ENCODE measurements at regions not wholly inside any gene's neighbourhood (a gene's known extent, or its start where the extent isn't known, plus 50 kb on each side); places are given as distances from the start of the nearest gene placed in this dataset.
"Not testable (repeated sequence)": the region's sequence is repeated elsewhere in the genome, so short reads cannot be mapped to it uniquely, and the experiment has no call there.

DNA sequence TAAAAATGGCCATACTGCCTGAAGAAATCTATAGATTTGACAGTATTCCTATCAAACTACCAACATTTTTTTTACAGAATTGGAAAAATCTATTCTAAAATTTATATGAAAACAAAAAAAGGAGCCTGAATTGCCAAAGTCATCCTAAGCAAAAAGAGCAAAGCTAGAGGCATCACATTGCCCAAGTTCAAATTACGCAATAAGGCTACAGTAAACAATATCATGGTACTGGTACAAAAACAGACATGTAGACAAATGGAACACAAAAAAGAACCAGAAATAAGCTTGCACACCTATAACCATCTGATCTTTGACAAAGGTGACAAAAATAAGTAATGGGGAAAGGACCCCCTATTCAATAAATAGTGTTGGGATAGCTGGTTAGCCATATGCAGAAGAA, 50.2 kb upstream of the THSD7B start:
- no peak for DNase-seq (ENCODE audit: low spot score)

DNA sequence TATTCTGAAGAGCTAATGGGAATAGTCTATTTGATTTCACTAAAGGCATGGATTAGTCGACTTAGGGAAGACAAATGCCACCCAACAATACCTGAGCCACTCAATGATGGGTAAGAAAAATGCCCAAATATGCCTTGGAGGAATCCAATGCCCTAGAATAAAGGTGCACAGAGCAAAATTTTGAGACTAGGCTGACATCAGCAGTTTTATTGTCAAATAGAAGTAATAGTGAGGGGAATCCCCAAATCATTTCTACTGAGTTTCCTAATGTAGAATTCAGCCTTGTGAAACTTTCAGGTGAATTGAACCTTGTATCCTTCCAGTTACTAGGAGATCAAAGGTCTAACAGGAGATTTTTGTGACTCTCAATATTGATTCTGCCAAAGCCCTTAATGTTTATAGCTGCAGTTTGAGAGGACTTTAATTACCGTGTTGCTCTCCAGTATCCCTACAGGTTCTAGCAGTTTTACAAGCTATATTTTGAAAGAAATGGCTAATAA, 50.8 kb upstream of the THSD7B start:
- DNase-seq (ENCODE audit: low spot score): no peak

DNA sequence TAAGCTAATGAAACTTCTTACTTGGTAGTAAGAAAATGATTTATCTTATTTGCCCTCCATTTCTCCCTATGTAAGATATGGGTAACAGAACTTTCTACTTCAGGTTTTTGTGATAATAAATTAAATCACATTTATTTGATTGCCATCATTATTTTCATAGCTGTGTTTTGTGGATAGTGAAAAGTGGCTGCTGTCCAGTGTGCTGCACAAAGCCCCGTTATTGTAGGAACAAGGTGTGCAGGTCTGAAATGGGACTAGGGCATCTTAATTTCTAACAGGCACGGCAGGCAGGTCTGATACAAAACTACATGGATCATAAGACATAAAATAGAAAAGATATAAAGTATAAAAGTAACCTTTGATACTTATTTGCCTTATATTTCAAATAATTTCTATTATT, 51.6 kb upstream of the THSD7B start:
- DNase-seq (ENCODE audit: low spot score): no peak

DNA sequence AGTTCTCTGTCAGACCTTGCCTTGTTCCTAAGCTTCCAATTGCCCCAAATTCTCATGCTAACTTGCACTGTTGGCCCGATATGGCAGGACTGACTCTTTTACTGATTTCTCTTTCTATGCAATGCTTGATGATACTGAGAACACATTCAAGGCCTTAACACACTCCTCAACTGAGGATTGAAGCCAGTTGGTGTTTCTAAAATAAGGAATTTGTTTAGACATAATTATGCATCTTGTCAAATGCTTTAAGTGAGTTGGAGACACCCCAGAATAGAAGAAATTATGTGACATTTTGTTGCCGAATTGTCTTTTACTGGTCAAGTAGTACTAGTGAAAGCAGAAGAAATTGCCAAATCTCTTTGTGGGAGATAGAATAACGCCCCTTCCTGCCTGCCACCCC, 60.0 kb upstream of the THSD7B start:
- DNase-seq (ENCODE audit: low spot score): no peak

DNA sequence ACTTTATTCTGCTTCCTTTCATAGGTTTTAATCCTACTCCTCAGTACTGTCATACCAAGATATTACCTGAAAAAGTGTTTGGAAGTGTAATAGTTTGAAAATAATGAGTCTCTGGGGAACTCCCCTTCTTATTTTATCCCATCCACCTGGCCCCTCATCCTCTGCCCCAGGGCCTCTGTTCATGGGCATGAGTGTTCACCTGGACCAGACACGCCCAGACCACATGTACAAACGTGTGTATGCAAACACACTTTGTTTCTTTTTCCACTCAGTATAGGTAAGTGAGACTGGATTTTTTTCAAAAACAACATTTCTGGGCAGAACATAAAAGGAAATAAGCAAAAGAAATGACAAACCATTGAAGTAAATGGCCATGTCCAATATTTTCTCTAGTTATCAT, 62.1 kb upstream of the THSD7B start:
- no peak for DNase-seq (ENCODE audit: low spot score)

DNA sequence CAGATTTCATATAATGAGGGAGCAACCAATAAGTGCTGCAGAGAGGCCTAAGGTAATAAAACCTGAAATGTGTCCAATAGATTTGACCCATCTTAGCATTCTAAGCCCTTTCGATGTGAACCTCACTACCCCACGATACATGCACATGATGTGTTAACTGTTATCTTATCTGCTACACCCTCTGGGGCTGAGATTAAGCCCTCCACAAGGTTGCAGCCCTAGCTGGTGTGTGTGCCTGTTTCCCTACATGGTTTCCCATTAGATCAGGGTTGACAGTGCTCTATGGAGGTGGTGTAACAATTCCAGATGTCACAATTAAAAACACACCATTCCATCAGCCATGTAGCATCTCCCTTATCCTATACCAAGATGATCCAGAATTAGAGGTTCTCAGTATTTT, 68.9 kb upstream of the THSD7B start:
- no peak for DNase-seq (ENCODE audit: low spot score)

DNA sequence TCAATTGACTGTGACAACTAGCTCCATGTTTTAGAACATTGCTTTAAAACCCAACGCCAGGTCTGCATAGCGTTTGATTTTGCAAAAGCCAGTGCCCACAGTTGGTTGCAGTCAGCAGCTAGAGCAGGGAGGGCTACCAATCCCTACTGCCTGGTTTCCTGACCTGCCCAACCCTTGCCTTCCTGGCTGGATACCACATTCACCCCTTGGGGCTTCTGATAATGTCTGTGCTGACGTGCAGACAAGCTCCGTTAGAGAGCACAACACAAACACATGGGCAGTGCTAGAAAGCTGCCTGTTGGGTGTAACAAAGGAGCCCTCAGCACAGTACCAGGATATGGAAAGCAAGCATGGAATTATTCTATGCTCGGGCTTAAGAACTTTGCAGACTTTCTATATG, 71.4 kb upstream of the THSD7B start:
- no peak for DNase-seq (ENCODE audit: low spot score)

DNA sequence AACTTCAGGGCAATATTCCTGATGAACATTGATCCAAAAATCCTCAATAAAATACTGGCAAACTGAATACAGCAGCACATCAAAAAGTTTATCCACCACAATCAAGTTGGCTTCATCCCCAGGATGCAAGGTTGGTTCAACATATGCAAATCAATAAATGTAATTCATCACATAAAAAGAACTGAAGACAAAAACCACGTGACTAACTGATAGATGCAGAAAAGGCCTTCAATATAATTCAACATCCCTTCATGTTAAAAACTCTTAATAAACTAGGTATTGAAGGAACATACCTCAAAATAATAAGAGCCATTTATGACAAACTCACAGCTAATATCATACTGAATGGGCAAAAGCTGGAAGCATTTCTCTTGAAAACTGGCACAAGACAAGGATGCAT, 85.3 kb upstream of the THSD7B start:
- DNase-seq (ENCODE audit: low spot score): not testable (repeated sequence)

DNA sequence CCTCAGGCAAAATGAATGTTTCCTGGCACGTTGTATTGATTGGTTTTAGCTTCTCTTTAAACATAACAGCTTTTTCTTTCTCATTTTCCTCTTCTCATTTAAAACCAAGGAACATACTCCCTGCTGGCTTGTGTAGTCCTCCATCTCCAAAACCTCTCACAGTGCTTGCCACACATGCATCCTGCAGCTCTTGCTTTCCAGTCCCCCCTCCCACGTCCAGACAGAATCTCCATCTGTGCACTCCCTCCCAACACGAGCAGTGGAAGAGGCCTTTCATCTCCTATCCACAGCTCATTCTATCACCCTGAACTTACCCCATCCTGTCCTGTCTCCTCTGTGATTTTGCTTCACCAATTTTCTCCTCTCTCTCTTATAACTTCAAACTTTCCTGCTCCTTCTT, 99.6 kb upstream of the THSD7B start:
- DNase-seq (ENCODE audit: low spot score): no peak

DNA sequence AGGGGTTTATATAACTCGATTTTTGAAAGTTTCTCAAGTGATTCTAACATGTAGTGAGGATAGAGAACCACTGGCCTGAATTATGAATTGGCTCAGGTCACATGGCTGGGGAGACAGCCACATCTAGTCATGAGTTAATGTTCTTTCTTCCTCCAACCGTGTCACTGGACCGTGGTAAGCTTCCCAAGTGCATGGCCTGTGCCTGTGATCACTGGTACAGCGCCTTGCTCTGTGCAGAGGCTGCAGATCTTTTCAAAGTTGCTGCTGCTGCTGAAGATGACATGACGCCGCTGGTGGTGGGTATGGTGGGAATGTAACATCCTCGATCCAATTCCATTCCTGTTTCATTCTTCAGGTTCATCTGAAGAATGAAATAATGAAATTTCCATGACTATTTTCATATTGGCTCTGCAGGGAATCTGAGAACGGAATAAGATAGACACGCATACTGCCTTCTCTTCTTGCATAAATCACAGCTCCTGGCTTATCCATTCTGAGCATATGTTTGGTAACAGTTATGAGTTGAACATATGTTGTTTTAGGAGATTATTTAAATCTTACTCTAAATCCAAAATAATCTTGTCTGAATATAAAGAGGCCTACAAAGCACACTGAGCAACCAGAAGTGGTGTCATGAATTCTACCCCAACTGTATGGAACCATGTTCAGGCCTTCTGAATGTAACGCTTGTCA, 100.5 kb upstream of the THSD7B start:
- no peak for DNase-seq (ENCODE audit: low spot score)

DNA sequence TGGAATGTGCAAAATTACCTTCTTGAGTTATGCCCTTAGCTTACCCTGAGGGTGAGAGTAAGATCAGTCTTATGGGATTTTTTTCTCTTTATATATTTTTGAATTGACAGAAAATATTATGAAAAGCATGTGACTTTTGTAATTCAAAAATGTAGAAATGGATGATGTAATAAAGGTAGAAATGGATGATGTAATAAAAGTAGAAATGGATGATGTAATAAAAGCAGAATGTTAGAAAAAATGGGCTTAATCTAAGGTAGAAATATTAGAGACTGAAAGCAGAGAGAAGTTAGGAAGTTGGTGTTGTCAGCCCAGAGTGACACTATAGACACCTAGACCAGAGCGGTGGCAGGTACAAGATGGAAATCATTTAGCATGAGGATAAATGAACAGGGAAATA, 107.1 kb upstream of the THSD7B start:
- no peak for DNase-seq (ENCODE audit: low spot score)

DNA sequence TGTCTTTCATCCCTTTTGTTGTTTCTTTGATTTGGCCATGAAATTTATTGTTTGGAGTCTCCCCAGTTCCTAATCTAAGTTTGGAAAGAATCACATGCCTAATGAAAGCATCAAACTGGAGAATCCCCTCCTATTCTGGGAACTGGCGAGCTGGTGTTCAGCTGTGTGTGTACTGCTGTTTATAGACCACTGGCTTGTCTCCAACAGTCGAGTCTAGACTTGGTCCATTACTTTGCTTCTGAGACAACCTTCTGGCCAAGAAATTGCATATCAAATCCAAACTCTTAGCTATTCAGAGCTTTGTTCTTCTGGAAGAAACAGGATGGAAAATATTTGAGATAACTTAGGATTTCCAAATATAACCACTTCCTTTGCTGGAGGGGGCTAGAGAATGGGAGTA, 111.5 kb upstream of the THSD7B start:
- DNase-seq (ENCODE audit: low spot score): no peak

DNA sequence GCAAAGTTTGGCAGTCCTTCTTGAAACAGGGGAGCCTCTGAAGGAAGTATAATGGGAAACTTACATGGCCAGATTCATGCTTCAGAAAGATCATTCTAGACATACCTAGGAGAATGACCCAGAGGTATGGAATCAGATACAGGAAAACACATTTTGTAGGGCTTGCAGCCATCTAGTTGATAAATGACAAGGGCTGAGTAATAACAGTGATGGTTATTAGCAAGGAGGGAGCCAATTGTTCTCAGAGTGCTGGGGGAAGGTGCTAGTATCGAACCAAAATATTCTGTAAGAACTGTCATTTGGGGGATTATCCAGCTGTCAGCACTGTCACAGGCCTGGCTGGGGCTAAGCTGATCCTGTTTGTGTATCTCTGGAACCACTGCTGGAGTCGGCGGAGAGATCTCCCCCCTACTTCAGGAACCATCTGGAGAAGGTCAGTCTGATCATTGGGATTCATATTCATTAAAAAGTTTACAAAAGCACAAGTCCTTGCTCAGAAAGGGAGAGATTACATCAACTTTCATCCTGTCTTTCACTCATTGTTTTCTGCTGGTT, 113.8 kb upstream of the THSD7B start:
- no peak for DNase-seq (ENCODE audit: low spot score)

DNA sequence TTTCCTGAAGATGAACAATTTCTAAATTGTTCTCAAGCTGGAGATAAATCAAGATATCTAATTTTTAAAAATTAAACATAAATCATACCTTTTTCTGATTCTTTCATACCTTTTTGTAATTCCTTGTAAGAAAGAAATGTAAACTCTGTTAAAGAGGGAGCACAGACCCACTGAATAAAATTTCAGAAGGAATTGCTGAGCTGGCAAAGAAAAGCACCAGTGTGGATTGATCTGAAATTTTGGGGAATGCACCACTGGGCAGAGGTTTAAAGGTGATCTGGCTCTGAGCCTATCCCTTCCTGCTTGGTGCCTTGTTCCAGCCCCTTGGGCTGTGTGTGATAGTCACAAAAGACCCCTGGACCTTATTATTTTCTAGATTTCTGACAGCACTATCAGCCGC, 118.3 kb upstream of the THSD7B start:
- no peak for DNase-seq (ENCODE audit: low spot score)

DNA sequence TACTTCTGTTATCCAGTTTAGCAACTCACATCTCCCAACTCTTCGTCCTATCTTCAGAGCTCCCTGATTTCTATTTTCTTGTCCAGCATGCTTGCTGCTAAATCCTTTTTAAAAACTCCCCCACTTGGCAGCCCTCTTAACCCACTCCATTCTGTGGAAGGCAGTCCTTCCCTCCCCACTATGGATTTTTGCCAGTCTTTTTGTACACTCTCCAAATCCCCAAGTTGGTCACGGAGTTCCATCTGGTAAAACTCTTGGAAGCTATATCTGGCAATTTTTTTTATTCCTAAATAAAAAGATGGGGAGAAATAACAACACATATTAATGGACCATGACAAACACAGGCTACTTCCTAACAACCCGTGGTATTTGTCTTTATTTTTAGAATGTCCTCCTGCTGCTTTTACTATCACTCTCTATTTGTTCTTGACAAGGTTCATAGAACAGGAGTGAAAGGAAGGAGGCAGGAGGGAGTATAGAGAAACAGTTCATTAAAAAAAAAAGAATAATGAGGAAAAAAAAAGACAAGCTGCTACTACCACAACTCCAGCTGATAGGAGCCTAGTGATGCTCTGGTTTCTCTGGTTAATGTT, 120.0 kb upstream of the THSD7B start:
- no peak for DNase-seq (ENCODE audit: low spot score)

DNA sequence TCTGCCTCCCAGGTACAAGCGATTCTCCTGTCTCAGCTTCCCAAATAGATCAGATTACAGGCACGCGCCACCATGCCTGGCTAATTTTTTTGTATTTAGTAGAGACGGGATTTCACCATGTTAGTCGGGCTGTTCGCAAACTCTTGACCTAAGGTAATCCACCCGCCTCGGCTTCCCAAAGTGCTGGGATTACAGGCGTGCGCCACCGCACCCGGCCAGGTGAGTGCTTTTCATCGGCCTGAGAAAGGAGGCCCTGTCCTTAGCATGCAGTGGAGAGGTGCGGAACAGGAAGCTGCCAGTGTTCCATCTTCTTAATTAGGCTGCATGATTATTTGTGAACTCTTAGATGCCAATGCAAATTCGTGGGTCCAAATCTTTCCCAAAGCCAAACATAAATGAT, 125.7 kb upstream of the THSD7B start:
- no peak for DNase-seq (ENCODE audit: low spot score)

DNA sequence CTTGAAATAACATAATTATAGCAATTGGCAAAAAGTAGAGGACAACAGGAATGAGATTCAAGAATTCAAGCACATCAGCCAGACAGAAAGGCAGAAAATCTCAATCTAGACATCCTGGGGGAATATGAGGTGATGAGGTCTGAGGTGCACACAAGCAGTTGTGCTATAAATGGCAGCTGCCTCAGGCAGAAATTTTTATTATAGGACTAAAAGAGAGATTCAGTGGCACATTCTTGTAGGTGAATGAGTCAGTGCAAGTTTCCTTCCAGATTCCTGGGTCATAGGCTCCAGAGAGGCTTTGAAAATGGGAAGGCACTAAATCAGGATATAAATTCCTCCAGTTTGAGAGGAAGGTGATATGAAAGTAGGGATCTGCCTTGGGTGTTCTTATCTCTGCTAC, 127.2 kb upstream of the THSD7B start:
- no peak for DNase-seq (ENCODE audit: low spot score)

DNA sequence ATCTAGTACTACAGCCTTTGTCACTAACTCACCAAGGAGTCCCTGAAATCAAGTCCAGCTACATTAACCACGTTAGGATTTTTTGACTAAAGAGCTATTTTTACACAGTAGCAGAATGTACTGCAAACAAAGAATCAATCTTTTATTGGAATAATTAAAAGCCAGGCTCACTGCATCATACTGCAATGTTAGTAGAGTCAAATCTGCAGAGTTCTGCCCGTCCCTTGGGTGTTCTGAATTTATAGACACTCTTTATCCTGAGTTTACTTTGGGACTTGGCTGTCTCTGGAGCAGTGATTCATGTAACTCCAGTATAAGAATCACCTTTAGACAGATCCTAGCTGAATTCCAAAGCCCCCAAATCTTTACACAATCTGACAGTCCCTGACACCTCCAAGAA, 127.9 kb upstream of the THSD7B start:
- no peak for DNase-seq (ENCODE audit: low spot score)

DNA sequence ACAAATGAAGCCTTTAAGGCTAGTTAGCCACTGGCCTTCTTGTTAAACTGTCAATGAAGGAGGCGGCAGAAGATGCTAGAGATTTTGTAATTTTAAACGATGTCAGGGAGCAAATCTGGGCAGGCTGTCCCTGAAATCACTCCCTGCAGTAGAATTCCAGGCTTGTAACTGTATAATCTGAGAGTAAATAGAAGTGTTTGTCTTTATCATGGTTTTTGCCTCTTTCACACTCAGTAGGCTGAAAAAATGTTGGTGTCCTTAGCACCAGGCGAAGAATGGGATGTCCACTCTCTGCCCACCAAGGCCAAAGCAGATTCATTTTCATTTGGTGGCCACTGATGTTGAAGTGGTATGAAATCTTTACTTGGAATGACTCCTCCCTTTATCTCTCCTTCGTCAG, 136.9 kb upstream of the THSD7B start:
- no peak for DNase-seq (ENCODE audit: low spot score)

DNA sequence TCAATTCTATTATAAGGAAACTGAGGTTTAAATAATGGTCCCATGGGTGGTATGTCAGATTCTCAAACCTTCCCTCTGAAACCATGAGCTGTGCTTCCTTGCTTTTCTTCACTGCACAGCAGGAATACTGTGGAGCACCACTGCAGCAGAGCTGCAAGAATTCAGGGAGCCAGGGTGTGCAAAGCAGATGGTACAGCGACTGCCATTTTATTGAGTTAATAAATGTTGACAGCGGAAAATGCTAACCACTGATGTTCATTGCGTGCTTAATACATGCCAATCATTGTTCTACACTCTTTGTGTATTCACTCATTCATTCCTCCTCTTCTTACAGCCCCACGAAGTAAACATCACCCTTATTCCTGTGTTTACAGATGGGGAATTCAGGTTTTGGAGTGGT, 152.2 kb upstream of the THSD7B start:
- DNase-seq (ENCODE audit: low spot score): no peak

DNA sequence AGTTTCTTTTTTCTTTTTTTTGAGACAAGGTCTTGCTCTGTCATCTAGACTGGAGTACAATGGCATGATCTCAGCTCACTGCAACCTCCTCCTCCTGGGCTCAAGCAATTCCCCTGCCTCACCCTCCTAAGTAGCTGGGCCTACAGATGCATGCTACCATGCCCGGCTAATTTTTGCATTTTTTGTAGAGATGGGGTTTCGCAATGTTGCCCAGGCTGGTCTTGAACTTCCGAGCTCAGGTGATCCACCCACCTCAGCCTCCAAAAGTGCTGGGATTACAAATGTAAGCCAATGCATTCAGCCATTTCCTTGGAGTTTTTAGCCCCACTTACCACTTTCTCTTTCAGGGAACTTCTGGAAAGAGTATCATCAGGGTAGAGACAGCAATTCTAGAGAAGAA, 153.3 kb upstream of the THSD7B start:
- no peak for DNase-seq (ENCODE audit: low spot score)

DNA sequence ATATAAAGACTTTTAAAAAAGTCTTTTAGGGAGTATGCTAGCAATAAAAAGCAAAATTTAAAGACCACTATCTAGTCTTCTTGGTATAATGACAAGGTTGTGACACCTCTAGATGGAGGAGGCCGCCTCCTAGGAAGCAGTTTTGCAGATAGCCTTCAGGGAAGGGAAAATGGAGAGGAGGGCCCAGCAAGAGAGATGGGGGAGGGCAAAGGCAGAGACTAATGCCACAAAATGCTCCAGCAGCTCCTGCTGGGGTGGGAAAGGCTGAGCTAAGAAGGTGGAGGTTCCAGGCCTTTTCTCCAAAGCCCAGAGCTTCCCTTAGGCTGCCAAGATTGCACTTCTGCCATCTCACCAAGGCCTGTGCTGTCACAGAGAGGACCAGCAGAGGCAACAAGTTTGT, 153.9 kb upstream of the THSD7B start:
- no peak for DNase-seq (ENCODE audit: low spot score)

DNA sequence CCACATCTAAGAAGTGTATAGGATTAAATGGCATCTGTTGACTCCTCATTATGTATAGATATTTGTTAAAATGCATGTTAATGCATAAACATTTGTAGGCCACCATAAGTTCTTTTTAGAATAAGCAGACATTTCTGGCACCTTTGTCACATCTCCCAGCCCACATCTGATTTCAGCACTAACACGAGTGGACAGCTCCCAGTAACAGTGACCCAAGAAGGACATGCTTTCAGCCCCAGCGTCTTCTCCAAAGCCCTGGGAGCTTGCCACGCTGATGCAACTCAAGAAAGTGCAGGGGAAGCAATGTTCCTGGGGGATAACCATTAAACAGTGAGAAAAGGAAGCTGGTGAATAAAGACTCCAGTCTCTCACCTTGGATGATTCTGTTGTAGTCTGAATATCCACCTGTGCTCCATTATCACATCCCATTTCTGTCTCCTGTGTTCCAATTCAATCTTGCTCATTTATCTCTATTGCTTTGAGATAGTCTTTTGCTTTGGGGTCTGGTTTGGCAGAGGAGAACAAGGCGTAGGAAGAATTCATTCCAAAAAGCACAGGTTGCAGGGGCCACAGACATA, 182.6 kb upstream of the THSD7B start:
- peak; percentile 3 for DNase-seq (ENCODE audit: low spot score)

Data from umbilical cord (tissue), 1 donor.